NOMO-1 treated with DMSO at 0.1 percent for 48 hours (cell line): ENCODE measurements at regions not wholly inside any gene's neighbourhood (a gene's known extent, or its start where the extent isn't known, plus 50 kb on each side); places are given as distances from the start of the nearest gene placed in this dataset.

ENCODE experiments used
- DNase-seq: peaks from one replicate; lab custom pipeline; 2025; ENCODE audit not compliant: unreplicated experiment; lab: John Stamatoyannopoulos, UW

- no peak for DNase-seq
Observed at GRCh38 chr7:136078630-136079029, 101.5 kb upstream of the MTPN start.

GRCh38 chr7:136076954-136077353, 99.8 kb upstream of the MTPN start:
- no peak for DNase-seq

DNA sequence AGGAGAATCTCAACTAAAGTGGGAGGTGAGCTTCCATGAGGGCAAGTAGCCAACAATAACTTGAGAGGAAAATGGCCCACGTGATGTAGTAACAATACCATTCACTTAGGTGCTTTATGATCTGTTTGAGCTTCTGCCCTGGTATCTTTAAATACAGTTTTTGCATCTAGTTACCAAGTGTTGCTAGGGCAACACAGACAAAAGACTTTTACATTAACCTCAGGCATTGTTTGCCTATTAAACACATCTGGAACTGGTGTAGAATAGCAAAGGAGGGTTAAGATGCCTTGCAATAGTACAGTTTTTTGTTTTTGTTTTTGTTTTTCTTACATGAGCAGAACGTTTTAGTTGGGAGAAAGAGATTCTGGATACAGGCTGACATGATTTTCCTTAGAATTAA, 97.7 kb upstream of the MTPN start:
- no peak for DNase-seq

- no peak for DNase-seq
Observed at GRCh38 chr7:136072447-136072846, 95.3 kb upstream of the MTPN start.

DNA sequence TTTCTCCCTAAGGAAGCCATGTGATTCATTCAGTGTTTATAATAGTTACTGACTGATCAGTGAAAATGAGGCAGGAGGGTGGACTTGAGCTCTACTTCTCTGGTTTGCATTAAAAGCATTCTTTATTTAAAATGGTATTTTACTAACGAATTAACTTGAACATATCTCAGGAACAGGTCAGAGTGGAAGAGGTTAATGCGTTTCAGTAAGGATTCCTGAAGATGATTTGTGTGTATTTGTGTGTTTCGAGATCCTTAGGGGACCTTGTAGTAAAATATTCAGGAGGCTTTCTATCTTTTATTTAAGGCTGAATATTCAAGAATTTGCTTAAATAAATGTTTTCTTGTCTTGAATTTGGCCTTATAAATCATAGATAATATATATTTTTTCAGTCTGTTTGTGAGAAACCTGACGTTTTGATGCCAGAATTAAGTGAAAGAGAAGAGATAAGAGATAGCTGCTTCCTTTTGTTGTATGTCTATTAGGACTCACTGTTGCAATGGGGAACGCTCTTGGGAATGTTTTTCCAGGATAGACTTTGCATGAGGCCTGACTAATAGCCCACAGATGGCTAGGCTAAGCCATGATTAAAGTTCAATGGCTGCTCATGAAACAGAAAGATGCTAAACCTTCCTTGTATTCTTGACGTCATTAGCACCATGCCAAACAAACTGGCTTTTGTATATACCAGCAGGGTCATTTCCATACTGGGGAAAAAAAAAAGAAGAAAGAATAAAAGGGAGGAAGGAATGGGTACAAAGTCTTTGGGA, 93.8 kb upstream of the MTPN start:
- no peak for DNase-seq

- DNase-seq = no peak
Observed at GRCh38 chr7:136069840-136070529, 92.8 kb upstream of the MTPN start.

DNA sequence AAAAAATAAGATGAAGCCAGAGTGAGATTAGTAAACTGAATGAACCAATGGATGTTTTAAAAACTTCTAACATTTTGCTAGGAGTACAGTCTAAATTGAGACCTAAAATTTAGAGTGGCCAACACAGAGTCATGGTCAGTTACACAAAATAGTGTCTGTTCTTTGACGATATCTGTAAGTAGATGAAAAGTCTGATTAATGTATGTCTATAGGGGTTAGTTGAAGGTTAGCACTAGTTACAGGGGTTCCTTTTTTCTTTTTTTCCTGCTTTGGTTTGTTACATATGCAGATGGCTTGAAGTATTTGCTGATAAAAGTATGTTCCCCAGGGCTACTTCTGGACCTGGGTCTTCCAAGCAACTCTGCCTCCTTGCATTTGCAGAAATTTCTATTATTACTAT, 90.1 kb upstream of the MTPN start:
- no peak for DNase-seq

DNA sequence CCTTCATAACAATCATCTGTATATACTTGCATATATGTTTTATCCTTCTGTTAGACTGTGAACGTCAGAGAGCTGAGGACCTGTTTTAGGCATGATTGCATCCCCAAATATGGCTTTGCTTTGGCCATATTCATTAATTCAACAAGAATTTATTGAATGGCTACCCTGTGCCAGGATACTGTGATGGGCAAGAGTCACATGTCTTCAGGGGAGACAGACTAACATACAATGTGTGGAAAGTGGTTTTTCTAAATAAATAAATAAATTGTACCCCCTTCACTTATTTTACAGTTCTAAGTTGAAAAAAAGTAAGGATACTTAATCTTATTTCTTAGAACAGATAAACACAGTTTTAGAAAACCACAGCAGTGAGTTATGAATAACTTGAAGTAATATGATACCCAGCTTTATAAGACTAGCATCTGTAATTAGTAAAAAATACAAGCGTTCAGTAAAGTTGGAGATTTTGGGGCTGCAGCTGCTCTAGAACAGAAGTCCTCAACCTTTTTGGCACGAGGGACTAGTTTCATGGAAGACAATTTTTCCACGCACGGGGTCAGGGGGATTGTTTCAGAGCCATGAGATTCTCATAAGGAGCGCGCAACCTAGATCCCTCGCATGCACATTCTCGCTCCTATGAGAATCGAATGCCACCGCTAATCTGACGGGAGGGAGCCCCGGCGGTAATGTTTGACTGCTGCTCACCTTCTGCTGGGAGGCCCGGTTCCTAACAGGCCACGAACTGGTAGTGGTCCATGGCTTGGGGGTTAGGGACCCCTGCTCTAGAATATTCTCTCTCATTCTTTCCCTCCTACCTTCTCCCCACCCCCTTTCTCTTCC, 89.4 kb upstream of the MTPN start:
- DNase-seq = no peak

DNA sequence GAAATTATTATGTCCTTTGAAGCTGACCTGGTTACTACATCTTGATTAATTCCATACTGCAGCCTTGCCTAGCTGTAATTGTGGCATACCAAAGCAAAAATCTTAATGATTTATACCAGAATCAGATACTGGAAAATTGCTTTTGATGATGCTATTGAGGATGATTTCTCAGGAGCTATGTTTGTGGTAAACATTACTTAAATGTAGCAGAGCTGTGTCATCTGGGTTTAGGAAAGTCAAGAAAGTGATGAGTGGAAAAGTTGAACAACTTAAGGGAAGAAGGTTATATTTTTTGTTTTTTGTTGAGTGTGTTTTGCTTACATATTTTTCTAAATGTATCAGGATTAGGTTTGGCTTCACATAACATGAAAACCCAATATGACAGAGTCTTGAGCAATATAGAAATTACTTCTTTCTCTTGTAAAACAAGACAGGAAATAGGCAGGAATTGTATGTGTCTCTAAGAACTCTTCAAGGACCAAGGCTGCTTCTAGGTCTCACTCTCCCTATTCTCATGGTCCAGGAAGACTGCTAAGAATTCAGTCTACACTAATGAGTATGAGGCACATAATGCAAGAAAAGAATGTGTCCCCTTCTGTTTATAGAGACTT, 87.6 kb upstream of the MTPN start:
- DNase-seq = no peak

GRCh38 chr7:136064081-136064480, 86.9 kb upstream of the MTPN start:
- DNase-seq = no peak

DNA sequence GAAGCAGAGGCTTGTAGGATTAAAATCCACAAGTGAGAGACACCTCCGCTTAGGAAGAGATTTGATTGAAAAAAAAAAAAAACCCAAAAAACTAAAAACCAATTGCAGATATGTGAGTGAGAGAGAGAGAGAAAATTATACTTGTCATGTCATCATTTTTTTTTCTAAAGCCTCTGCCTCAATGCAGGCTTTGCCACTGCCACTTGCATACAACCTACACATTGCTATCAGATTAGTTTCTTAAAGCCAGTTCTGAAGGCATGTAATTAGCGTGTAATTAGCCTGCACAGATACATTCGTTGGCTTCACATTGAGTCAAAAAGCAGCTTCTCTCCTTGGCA, 86.1 kb upstream of the MTPN start:
- DNase-seq = no peak

DNA sequence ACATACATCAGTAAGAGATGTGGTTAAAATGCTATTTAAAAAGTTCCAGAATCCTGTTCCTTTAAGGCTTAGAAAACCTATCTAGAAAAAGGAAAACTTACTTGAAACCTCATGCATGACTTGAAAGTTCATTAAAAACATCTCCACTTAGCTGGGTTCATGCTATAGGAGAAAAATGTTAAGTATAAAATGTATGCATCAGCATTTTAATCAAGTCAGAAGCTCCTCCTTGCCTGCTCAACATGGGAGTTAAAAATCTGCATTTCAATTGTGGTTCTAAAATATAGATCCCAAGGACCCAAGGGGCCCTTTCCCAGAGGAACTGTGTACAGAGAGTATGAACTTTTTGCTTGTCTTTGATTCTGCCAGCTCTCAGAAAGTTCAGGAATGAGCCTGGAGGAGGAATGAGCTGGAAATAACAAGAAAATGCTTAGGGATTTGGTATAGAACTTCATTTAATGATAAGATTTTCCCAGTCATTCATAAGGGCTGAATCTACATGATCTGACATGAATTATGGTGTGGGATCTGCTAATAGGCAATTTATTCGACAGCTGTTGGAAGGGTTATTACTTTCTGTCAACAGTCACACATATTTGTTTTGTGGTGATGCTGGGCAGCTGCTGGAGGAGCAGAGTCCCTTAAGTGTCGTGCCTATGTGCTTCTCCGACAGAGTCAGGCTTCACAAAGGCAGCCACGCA, 85.6 kb upstream of the MTPN start:
- DNase-seq = no peak

DNA sequence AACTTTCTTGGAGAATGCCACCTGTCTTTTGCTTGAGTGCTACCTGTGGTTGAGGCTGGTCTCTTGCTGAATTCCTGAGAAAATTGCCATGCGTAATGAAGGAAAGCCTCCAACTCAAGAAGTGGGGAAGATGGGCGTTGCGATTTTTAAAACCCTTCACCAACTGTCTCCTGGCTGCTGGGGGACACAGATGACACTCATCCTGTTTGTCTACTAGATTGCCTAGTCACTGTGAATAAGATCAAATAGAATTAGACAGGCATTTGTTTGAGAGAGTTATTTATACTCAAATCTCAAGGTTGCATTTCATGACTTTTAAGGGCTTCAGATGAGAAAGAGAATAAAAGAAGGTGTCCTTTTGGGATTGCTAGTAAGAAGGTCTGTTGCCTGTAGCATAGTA, 84.3 kb upstream of the MTPN start:
- no peak for DNase-seq

GRCh38 chr7:136058546-136058945, 81.4 kb upstream of the MTPN start:
- DNase-seq = no peak

- DNase-seq = no peak
Observed at GRCh38 chr7:136057509-136057908, 80.3 kb upstream of the MTPN start.

DNA sequence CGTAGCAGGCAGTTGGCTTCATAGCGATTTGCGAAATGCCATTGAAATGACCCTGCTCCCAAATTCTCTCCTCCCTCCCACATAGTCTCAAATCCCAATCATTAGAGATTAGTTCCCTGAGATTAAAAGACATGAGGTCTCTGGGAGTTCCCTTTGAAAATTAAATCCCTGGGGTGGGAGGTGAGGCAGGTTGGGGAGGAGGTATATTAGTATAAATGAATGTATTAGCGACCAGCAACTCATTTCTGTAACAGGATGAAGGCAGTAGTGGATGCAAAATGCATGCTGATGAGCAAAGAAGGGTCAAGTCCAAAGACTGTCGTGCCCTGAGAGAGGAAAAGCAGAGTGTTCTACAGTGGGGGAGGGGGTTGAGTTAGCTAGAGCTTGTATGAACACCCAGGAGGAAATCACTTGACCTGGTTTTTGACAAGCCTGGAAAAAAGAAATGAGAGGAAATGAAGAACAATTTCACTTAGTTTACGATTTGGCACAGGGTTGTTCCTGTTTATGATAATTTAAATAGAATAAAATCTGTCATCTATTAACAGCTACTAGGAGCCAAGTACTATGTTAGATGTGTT, 79.6 kb upstream of the MTPN start:
- DNase-seq = no peak

- DNase-seq = no peak
Observed at GRCh38 chr7:136055266-136055665, 78.1 kb upstream of the MTPN start.

DNA sequence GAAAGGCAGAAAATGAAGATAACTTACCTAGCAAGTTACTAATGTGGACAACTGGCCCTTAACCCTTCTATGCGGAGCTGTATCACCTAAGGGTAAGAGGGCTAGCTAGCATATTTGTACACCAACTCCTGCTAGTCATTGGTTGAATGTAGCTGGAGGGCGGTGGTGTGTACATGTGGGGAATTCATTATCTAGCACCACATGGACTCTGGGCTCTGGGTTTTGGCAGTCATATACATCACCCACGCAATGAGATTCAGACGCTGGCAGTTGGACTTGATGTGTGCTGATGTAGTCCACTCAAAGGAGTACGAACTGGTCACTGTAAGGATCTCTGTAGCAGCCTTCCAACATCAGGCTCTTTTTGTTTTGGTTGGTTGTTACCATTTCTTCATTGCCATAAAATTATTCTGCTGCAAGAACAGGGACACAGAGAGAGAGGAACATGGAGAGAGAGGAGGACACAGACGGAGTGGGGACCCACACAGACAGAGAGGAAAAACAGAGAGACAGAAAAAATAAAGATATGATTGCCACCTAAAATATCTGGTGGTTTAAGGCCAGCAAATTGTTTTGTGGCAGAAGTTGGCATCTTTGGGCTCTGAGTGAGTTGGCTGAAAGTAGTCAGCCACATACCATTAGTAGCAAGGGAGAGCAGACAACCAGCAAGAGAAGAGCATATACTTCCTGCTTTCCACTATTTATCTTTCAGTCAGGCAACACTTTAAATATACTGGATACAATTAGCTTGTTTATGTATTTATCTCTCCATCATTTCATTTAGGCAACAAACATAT, 76.7 kb upstream of the MTPN start:
- DNase-seq = no peak

DNA sequence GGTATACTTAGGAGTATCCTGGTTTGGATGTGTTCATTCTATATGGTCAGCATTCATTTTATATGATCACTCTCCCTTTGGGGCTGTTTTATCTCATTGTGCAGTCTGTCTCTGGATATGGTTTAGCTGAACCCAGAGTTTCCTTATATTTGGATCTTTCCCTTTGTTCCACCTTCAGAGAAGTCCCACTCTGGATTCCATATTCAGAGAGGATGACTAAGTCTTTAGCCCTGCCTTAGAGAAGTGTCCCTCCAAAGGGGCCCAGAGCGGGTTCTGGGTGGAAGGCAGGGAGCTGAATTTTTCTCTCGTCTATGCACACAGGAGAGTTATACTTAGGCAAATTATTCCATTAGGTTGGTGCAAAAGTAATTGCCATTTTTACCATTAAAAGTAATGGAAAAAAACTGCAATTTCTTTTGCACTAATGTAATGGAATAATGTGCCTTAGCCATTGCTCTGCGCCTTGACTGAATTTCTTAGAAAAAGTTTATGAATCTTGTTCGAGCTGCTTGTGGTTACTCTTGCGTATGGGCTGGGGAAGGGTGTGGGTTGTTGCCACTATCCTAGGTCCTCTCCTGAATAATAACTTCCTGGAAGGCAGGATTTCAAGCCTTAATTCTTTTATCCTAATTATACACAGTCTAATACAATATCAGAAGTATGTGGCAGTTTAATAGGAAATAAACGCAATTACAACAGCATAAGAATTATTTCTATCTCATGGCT, 74.2 kb upstream of the MTPN start:
- no peak for DNase-seq
